A549 (cell line): ENCODE measurements at regions not wholly inside any gene's neighbourhood (a gene's known extent, or its start where the extent isn't known, plus 50 kb on each side); places are given as distances from the start of the nearest gene placed in this dataset.

Experiments used
- ATAC-seq, 2 experiments: fragments of 200-7000 bp in 1 of 2; fragments of >200 bp in 1 of 2; cut with Nextera tagmentation in 1 of 2; cut with Tn5 transposase in 1 of 2; 3 replicates each; pipeline versions ENCODE4 v1.8.0 to v1.9.1; 2018 to 2020; ENCODE audit warnings: mild to moderate bottlenecking in 1 of 2, moderate library complexity in 1 of 2
- CTCF ChIA-PET: fragments of 300-600 bp; sonication (Branson Sonifier 250); formaldehyde crosslinking; extraction: SDS; loops from one replicate; lab custom pipeline; 2021; ENCODE audit warnings: antibody characterized with exemption, inconsistent platforms; lab: Yijun Ruan, JAX
- POLR2A ChIA-PET: fragments of 350-600 bp; formaldehyde crosslinking; extraction: SDS; loops from one replicate; lab custom pipeline; 2021; ENCODE audit warnings: antibody characterized with exemption, inconsistent platforms; lab: Yijun Ruan, JAX
- DNase-seq, 2 experiments: peaks; one replicate each; pipeline versions ENCODE4 v3.0.0 to v3.0.0-alpha.2; 2011 to 2016; ENCODE audit warnings: low read depth in 1 of 2, low spot score in 1 of 2
- FAIRE-seq: peaks from 2 replicates; lab custom pipeline; 2011; peaks lifted over from hg19 to GRCh38; lab: Jason Lieb, UNC
- H3K27ac ChIP-seq, 2 experiments: fragments of >200 bp; sonication (Bioruptor Twin); formaldehyde crosslinking; 3 replicates each; pipeline ENCODE4 v1.5.1; 2016 to 2017
- H3K4me1 ChIP-seq: fragments of >200 bp; sonication (Bioruptor Twin); formaldehyde crosslinking; 3 replicates; pipeline ENCODE4 v1.6.1; 2016
- H3K4me2 ChIP-seq: fragments of >200 bp; sonication (Bioruptor Twin); formaldehyde crosslinking; 3 replicates; pipeline ENCODE4 v1.6.1; 2016
- H3K4me3 ChIP-seq: fragments of >200 bp; sonication (Bioruptor Twin); formaldehyde crosslinking; 3 replicates; pipeline ENCODE4 v1.5.1; 2016
- H3K9me3 ChIP-seq: fragments of >200 bp; sonication (Bioruptor Twin); formaldehyde crosslinking; 3 replicates; pipeline ENCODE4 v1.6.1; 2016
- BHLHE40 ChIP-seq: IDR thresholded peaks from 2 replicates; pipeline ENCODE4 v1.6.1; 2012; ENCODE audit warnings: low read depth, low read length, inconsistent platforms
- CEBPB ChIP-seq, 2 experiments: fragments of >200 bp in 1 of 2; sonication (Bioruptor Twin) in 1 of 2; formaldehyde crosslinking in 1 of 2; IDR thresholded peaks; 2 replicates each; pipeline ENCODE4 v1.6.1; 2012 to 2016
- CHD2 ChIP-seq: fragments of 150-350 bp; IDR thresholded peaks from 2 replicates; pipeline ENCODE4 v1.6.1; 2014; ENCODE audit warnings: low read length; ENCODE audit not compliant: partially characterized antibody
- CTCF ChIP-seq: fragments of >200 bp; sonication (Bioruptor Twin); formaldehyde crosslinking; IDR thresholded peaks from 3 replicates; pipeline ENCODE4 v1.5.1; 2016
- ESRRA ChIP-seq: fragments of 150-350 bp; IDR thresholded peaks from 2 replicates; pipeline ENCODE4 v1.6.1; 2014; ENCODE audit warnings: mild to moderate bottlenecking, low read length, borderline replicate concordance
- FOSB ChIP-seq: fragments of 250-450 bp; sonication (Bioruptor Pico); IDR thresholded peaks from 2 replicates; pipeline ENCODE4 v1.5.0; 2020; ENCODE audit warnings: mild to moderate bottlenecking, moderate library complexity
- FOXS1 ChIP-seq: fragments of 250-450 bp; sonication (Bioruptor Pico); IDR thresholded peaks from 2 replicates; pipeline ENCODE4 v1.5.0; 2020; ENCODE audit warnings: mild to moderate bottlenecking, moderate library complexity
- GATA3 ChIP-seq: IDR thresholded peaks from 2 replicates; pipeline ENCODE4 v1.6.1; 2012; ENCODE audit warnings: borderline replicate concordance
- HDAC2 ChIP-seq: fragments of 200-600 bp; sonication (generic); IDR thresholded peaks from 2 replicates; pipeline ENCODE4 v1.6.1; 2016
- HES2 ChIP-seq: fragments of >200 bp; sonication (Bioruptor Twin); formaldehyde crosslinking; IDR thresholded peaks from 2 replicates; pipeline ENCODE4 v1.6.1; 2016
- HEYL ChIP-seq: fragments of 250-450 bp; sonication (Bioruptor Pico); IDR thresholded peaks from 2 replicates; pipeline ENCODE4 v1.8.0; 2021; ENCODE audit warnings: mild to moderate bottlenecking, moderate library complexity
- HOXA7 ChIP-seq: fragments of 250-450 bp; sonication (Bioruptor Pico); IDR thresholded peaks from 2 replicates; pipeline ENCODE4 v1.5.0; 2020; ENCODE audit warnings: mild to moderate bottlenecking, moderate library complexity
- HOXB13 ChIP-seq: fragments of 250-450 bp; sonication (Bioruptor Pico); IDR thresholded peaks from 2 replicates; pipeline ENCODE4 v1.5.0; 2020; ENCODE audit warnings: low read depth, mild to moderate bottlenecking, moderate library complexity
- HOXB5 ChIP-seq: fragments of 250-450 bp; sonication (Bioruptor Pico); IDR thresholded peaks from 2 replicates; pipeline ENCODE4 v1.5.0; 2020; ENCODE audit warnings: mild to moderate bottlenecking, moderate library complexity
- KDM1A ChIP-seq: fragments of 200-600 bp; sonication (generic); IDR thresholded peaks from 2 replicates; pipeline ENCODE4 v1.6.1; 2016; ENCODE audit warnings: low read depth, mild to moderate bottlenecking
- KDM5A ChIP-seq: fragments of 200-600 bp; sonication (generic); IDR thresholded peaks from 2 replicates; pipeline ENCODE4 v1.6.1; 2016; ENCODE audit warnings: antibody characterized with exemption, mild to moderate bottlenecking
- MAFK ChIP-seq: fragments of 450-650 bp; IDR thresholded peaks from 2 replicates; pipeline ENCODE4 v1.6.1; 2014; ENCODE audit not compliant: partially characterized antibody
- NFE2L2 ChIP-seq: fragments of 150-350 bp; conservative IDR thresholded peaks from 2 replicates; pipeline ENCODE4 v1.6.1; 2014; ENCODE audit warnings: low read length
- NPAS2 ChIP-seq: fragments of 250-450 bp; sonication (Bioruptor Pico); IDR thresholded peaks from 2 replicates; pipeline ENCODE4 v1.8.0; 2022; ENCODE audit warnings: mild to moderate bottlenecking, moderate library complexity, borderline replicate concordance
- PBX3 ChIP-seq: IDR thresholded peaks from 2 replicates; pipeline ENCODE4 v1.6.1; 2012
- POLR2AphosphoS2 ChIP-seq: conservative IDR thresholded peaks from 2 replicates; pipeline ENCODE4 v1.6.1; 2012; ENCODE audit warnings: low read length, improper control_type of control experiment, inconsistent platforms
- RAD21 ChIP-seq, 2 experiments: fragments of >200 bp in 1 of 2; sonication (Bioruptor Twin) in 1 of 2; formaldehyde crosslinking in 1 of 2; IDR thresholded peaks in 1 of 2; conservative IDR thresholded peaks in 1 of 2; 2 replicates in 1 of 2; 3 replicates in 1 of 2; pipeline ENCODE4 v1.6.1; 2012 to 2018; ENCODE audit warnings: inconsistent platforms in 1 of 2
- SMC3 ChIP-seq: fragments of >200 bp; sonication (Bioruptor Twin); formaldehyde crosslinking; IDR thresholded peaks from 3 replicates; pipeline ENCODE4 v1.6.1; 2018; ENCODE audit warnings: inconsistent platforms
- TFCP2L1 ChIP-seq: fragments of 250-450 bp; sonication (Bioruptor Pico); IDR thresholded peaks from 2 replicates; pipeline ENCODE4 v1.5.0; 2021; ENCODE audit warnings: mild to moderate bottlenecking
- ZSCAN20 ChIP-seq: fragments of 250-450 bp; sonication (Bioruptor Pico); IDR thresholded peaks from 2 replicates; pipeline ENCODE4 v1.8.0; 2022; ENCODE audit warnings: mild to moderate bottlenecking, moderate library complexity
- WGBS: methylation state at CpG from one replicate; pipeline ENCODE4 v1.1.6; 2017; ENCODE audit errors: missing lambda C conversion rate; 5-methylcytosine and 5-hydroxymethylcytosine counted together
- TF ChIP-seq, protein P1 (sequence below): fragments of 450-650 bp; IDR thresholded peaks from 2 replicates; pipeline ENCODE4 v1.6.1; 2014; ENCODE audit warnings: antibody characterized with exemption
- TF ChIP-seq, protein P2 (sequence below): fragments of 250-450 bp; sonication (Bioruptor Pico); IDR thresholded peaks from 2 replicates; pipeline ENCODE4 v1.5.0; 2020; ENCODE audit warnings: low read depth, mild to moderate bottlenecking, moderate library complexity
- TF ChIP-seq, protein P3 (sequence below): fragments of >200 bp; sonication (Bioruptor Twin); formaldehyde crosslinking; IDR thresholded peaks from 3 replicates; pipeline ENCODE4 v1.6.1; 2016

DNA sequence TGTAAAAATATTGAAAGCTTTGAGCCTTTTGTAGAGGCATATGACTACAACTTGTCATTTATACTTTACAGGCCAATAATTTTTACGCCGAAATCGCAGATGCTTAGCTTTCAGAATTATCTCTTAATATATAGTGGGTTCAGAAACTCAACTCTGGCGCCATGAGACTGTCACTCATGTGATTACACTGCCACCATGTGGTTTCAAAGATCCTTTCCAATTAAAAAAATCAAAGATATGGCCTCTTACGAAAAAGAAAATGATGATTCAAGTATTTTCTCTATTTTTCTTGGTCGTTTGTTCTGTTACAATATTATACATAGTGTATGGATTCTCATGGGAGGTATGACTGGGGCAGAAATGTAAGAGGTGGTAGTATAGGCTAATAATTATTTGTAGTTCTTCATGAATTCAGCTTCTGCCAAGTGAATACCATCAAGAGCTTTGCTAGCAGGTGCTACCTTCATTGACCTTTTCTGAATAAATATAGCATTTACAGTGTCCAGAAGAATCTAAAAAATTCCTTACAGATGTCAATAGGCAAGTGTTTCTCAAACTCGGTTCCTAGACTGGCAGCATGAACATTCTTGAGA, 751.7 kb upstream of the GOLIM4 start:
- Histone ChIP-seq H3K4me1 (no peaks in the 10 kb centered on the region), H3K27ac (no peak overlapping the region), H3K4me2 (peak overlapping the region; percentile 41; the same call in 2 of the 3 replicates), H3K4me3 (no peak overlapping the region), H3K9me3 (no peaks in the 10 kb centered on the region)
- peak in 1 of 2 experiments; percentile 16 for DNase-seq
- ATAC-seq: peak in 1 of 2 experiments; percentile 60; a peak in 2 of 6 replicates
- no peak for FAIRE-seq
- WGBS: 3% methylated on average over 7 of the region's 7 CpGs
- POLR2A ChIA-PET: no interaction called here
- CTCF ChIA-PET: interaction anchor here (0.5 to 6.7 kb wide), 16 partner anchors 8 to 641 kb away, joined by 3 to 57 read pairs (median 4); no protein-coding TSS in a partner anchor
- no peak for TF ChIP-seq HDAC2
- TF ChIP-seq HOXB13 (CRISPR knock-in tag): no peak
- no peak for TF ChIP-seq PBX3
- no peak for TF ChIP-seq FOXS1 (CRISPR knock-in tag)
- TF ChIP-seq SMC3: peak; percentile 62
- TF ChIP-seq CTCF: peak; percentile 54
- peak; percentile 67 for TF ChIP-seq MAFK
- TF ChIP-seq RAD21 (conservative IDR thresholded peaks at IDR 0.05 in 1 of 2, IDR thresholded peaks at IDR 0.05 in 1 of 2): peak; percentile 65 to 75
- TF ChIP-seq HEYL: no peak

DNA sequence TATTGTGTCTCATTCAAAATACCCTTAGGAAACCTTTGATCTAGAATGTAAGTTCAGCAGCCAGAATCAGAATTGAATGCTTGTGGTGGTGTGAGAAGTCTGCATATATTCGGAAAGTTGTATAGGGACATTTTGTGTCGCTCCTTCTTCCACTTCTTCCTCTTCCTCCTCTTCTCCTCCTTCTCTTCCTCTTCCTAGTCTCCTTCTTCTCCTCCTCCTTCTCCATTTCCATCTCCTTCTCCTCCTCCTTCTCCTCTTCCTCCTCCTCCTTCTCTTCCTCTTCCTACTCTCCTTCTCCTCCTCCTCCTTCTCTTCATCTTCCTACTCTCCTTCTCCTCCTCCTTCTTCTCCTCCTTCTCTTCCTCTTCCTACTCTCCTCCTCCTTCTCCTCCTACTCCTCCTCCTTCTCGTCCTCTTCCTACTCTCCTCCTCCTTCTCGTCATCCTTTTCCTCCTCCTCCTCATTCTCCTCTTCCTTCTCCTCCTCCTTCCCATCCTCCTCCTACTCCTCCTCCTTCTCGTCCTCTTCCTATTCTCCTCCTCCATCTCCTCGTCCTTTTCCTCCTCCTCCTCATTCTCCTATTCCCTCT, 749.3 kb upstream of the GOLIM4 start:
- Histone ChIP-seq H3K4me1 (no peaks in the 10 kb centered on the region), H3K4me3 (no peak overlapping the region), H3K4me2 (no peak overlapping the region), H3K9me3 (no peaks in the 10 kb centered on the region), H3K27ac (no peak overlapping the region)
- DNase-seq: no peak
- ATAC-seq: no peak
- CTCF ChIA-PET: no interaction called here
- 21% methylated on average over 6 of the region's 6 CpGs for whole genome bisulfite sequencing
- FAIRE-seq: no peak
- TF ChIP-seq BHLHE40: no peak
- TF ChIP-seq, protein P1, sequence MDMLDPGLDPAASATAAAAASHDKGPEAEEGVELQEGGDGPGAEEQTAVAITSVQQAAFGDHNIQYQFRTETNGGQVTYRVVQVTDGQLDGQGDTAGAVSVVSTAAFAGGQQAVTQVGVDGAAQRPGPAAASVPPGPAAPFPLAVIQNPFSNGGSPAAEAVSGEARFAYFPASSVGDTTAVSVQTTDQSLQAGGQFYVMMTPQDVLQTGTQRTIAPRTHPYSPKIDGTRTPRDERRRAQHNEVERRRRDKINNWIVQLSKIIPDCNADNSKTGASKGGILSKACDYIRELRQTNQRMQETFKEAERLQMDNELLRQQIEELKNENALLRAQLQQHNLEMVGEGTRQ: no peak
- no peak for TF ChIP-seq ZSCAN20
- TF ChIP-seq, protein P2, sequence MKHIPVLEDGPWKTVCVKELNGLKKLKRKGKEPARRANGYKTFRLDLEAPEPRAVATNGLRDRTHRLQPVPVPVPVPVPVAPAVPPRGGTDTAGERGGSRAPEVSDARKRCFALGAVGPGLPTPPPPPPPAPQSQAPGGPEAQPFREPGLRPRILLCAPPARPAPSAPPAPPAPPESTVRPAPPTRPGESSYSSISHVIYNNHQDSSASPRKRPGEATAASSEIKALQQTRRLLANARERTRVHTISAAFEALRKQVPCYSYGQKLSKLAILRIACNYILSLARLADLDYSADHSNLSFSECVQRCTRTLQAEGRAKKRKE (CRISPR knock-in tag): no peak
- no peak for TF ChIP-seq FOXS1 (CRISPR knock-in tag)
- TF ChIP-seq ESRRA: no peak
- TF ChIP-seq FOSB: no peak
- TF ChIP-seq NFE2L2: no peak
- TF ChIP-seq HOXA7 (CRISPR knock-in tag): no peak
- no peak for TF ChIP-seq NPAS2
- TF ChIP-seq KDM1A: no peak
- POLR2A ChIA-PET: no interaction called here

GRCh38 chr3:168844472-168844871, 748.7 kb upstream of the GOLIM4 start:
- Histone ChIP-seq H3K9me3 (no peaks in the 10 kb centered on the region), H3K27ac (no peak overlapping the region), H3K4me3 (no peak overlapping the region), H3K4me2 (no peak overlapping the region), H3K4me1 (no peaks in the 10 kb centered on the region)
- FAIRE-seq (no peak), DNase-seq (no peak), ATAC-seq (no peak)
- 1% methylated on average over 4 of the region's 4 CpGs for WGBS
- ChIA-PET POLR2A (no interaction called here), CTCF (no interaction called here)
- TF ChIP-seq CHD2: no peak
- no peak for TF ChIP-seq KDM5A
- TF ChIP-seq BHLHE40: no peak
- no peak for TF ChIP-seq CEBPB (IDR thresholded peaks at IDR 0.05)
- no peak for TF ChIP-seq TFCP2L1
- TF ChIP-seq, protein P3, sequence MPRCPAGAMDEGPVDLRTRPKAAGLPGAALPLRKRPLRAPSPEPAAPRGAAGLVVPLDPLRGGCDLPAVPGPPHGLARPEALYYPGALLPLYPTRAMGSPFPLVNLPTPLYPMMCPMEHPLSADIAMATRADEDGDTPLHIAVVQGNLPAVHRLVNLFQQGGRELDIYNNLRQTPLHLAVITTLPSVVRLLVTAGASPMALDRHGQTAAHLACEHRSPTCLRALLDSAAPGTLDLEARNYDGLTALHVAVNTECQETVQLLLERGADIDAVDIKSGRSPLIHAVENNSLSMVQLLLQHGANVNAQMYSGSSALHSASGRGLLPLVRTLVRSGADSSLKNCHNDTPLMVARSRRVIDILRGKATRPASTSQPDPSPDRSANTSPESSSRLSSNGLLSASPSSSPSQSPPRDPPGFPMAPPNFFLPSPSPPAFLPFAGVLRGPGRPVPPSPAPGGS: no peak
- TF ChIP-seq PBX3: no peak
- no peak for TF ChIP-seq HOXB5 (CRISPR knock-in tag)
- TF ChIP-seq GATA3: no peak
- TF ChIP-seq NFE2L2: no peak
- no peak for TF ChIP-seq HES2
- no peak for TF ChIP-seq POLR2AphosphoS2
